ENCODE measurements at regions not wholly inside any gene's neighbourhood (a gene's known extent, or its start where the extent isn't known, plus 50 kb on each side); places are given as distances from the start of the nearest gene placed in this dataset.

DNA sequence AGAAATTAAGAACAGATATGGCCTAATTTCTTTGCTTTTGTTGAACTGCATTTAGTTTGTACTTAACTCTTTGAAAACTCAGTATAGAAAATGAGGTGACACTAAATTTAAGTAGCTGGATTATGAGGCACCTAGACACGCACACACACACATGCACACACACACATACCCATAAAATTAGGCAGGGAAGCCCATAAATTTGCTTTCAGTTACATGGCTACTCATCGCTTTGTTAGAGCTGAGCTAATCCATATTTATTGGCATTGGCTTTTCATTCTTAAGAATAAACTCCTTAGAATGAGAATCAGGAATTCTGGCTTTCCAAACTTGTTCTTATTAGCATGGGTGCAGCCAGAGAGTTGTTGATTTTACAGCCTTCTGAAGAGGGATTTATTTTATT, 61.7 kb upstream of the MBNL2 start:
- Histone ChIP-seq H3K4me3 (ENCODE audit: low read length) (no peak overlapping the region), H3K27ac (ENCODE audit: low read length) (no peak overlapping the region), H3K9me3 (ENCODE audit: low read length) (no peaks in the 10 kb centered on the region), H2AFZ (ENCODE audit: low read length) (no peak overlapping the region), H3K9ac (ENCODE audit: low read length) (no peak overlapping the region), H4K20me1 (ENCODE audit: low read length) (no peaks in the 10 kb centered on the region), H3K79me2 (ENCODE audit: low read length) (no peaks in the 10 kb centered on the region), H3K4me1 (ENCODE audit: insufficient read depth, low read length) (no peaks in the 10 kb centered on the region), H3K4me2 (ENCODE audit: low read length) (no peak overlapping the region), H3K9me2 (replicated peaks; ENCODE audit: low read length) (no peaks in the 10 kb centered on the region), H3K36me3 (ENCODE audit: low read depth, low read length) (no peaks in the 10 kb centered on the region), H3F3A (ENCODE audit: low read length, unreplicated experiment) (no peaks in the 10 kb centered on the region), H3K27me3 (ENCODE audit: low read length) (no peaks in the 10 kb centered on the region)
- DNase-seq: no peak
- CTCF ChIA-PET: no interaction called here
- no peak for ATAC-seq
- POLR2A ChIA-PET (ENCODE audit: unreplicated experiment): interaction anchor here (0.9 kb wide), 1 partner anchor 46 kb away, joined by 6 read pairs; no protein-coding TSS in a partner anchor
- intact Hi-C loops (cut with micrococcal nuclease): no loop called here
- TF ChIP-seq EZH2 (IDR thresholded peaks at IDR 0.05; ENCODE audit: low read length, unreplicated experiment): no peak
- no peak for TF ChIP-seq CTCF (conservative IDR thresholded peaks at IDR 0.05; ENCODE audit: low read depth, low read length)
- no TSS peak for BruUV-seq (replicated peaks)

- Histone ChIP-seq H2AFZ (ENCODE audit: low read length) (no peak overlapping the region), H3K4me1 (ENCODE audit: insufficient read depth, low read length) (no peaks in the 10 kb centered on the region), H3K27ac (ENCODE audit: low read length) (no peak overlapping the region), H3K36me3 (ENCODE audit: low read depth, low read length) (no peaks in the 10 kb centered on the region), H3K79me2 (ENCODE audit: low read length) (no peaks in the 10 kb centered on the region), H3K27me3 (ENCODE audit: low read length) (no peaks in the 10 kb centered on the region), H3K9me2 (replicated peaks; ENCODE audit: low read length) (no peaks in the 10 kb centered on the region), H3K4me3 (ENCODE audit: low read length) (no peak overlapping the region), H3K9ac (ENCODE audit: low read length) (no peak overlapping the region), H3K9me3 (ENCODE audit: low read length) (no peaks in the 10 kb centered on the region), H3K4me2 (ENCODE audit: low read length) (no peak overlapping the region), H3F3A (ENCODE audit: low read length, unreplicated experiment) (no peaks in the 10 kb centered on the region), H4K20me1 (ENCODE audit: low read length) (no peaks in the 10 kb centered on the region)
- CTCF ChIA-PET: no interaction called here
- POLR2A ChIA-PET (ENCODE audit: unreplicated experiment): no interaction called here
- intact Hi-C loops (cut with micrococcal nuclease): no loop called here
- TF ChIP-seq CTCF (conservative IDR thresholded peaks at IDR 0.05; ENCODE audit: low read depth, low read length): no peak
- TF ChIP-seq EZH2 (IDR thresholded peaks at IDR 0.05; ENCODE audit: low read length, unreplicated experiment): no peak
- no peak for TF ChIP-seq EZH2phosphoT487 (IDR thresholded peaks at IDR 0.05; ENCODE audit: borderline replicate concordance, low read length)
- DNase-seq (no peak), ATAC-seq (no peak)
- no TSS peak for BruUV-seq (replicated peaks)
These were observed 60.4 kb upstream of the MBNL2 start for GRCh38 chr13:97161582-97162231.

- H3F3A ChIP-seq (ENCODE audit: low read length, unreplicated experiment): no peaks in the 10 kb centered on the region
- H3K9me3 ChIP-seq (ENCODE audit: low read length): no peaks in the 10 kb centered on the region
- H3K9me2 ChIP-seq (replicated peaks; ENCODE audit: low read length): no peaks in the 10 kb centered on the region
- no peak overlapping the region for H3K4me3 ChIP-seq (ENCODE audit: low read length)
- POLR2A ChIA-PET (ENCODE audit: unreplicated experiment): no interaction called here
- peak; percentile 22 for DNase-seq
- H3K79me2 ChIP-seq (ENCODE audit: low read length): no peaks in the 10 kb centered on the region
- no peaks in the 10 kb centered on the region for H3K27me3 ChIP-seq (ENCODE audit: low read length)
- H3K36me3 ChIP-seq (ENCODE audit: low read depth, low read length): no peaks in the 10 kb centered on the region
- H3K4me1 ChIP-seq (ENCODE audit: insufficient read depth, low read length): no peaks in the 10 kb centered on the region
- CTCF ChIA-PET: no interaction called here
- no peak overlapping the region for H3K27ac ChIP-seq (ENCODE audit: low read length)
- H3K4me2 ChIP-seq (ENCODE audit: low read length): no peak overlapping the region
- no peak overlapping the region for H2AFZ ChIP-seq (ENCODE audit: low read length)
- H3K9ac ChIP-seq (ENCODE audit: low read length): no peak overlapping the region
- TF ChIP-seq CTCF (conservative IDR thresholded peaks at IDR 0.05; ENCODE audit: low read depth, low read length): no peak
- TF ChIP-seq EZH2 (IDR thresholded peaks at IDR 0.05; ENCODE audit: low read length, unreplicated experiment): no peak
- no peak for TF ChIP-seq EZH2phosphoT487 (IDR thresholded peaks at IDR 0.05; ENCODE audit: borderline replicate concordance, low read length)
- H4K20me1 ChIP-seq (ENCODE audit: low read length): no peaks in the 10 kb centered on the region
- ATAC-seq: peak; percentile 60
- intact Hi-C loops (cut with micrococcal nuclease): no loop called here
- no TSS peak for BruUV-seq (replicated peaks)
These were observed 56.4 kb upstream of the MBNL2 start for GRCh38 chr13:97165502-97166425.

All from PC-3 (cell line).